ENCODE measurements at regions not wholly inside any gene's neighbourhood (a gene's known extent, or its start where the extent isn't known, plus 50 kb on each side); places are given as distances from the start of the nearest gene placed in this dataset.
A peak's percentile ranks its signal among the peaks of the same experiment; 100 is the strongest.
"Not testable (repeated sequence)": the region's sequence is repeated elsewhere in the genome, so short reads cannot be mapped to it uniquely, and the experiment has no call there.

GRCh38 chrX:13420545-13421183 is 100.8 kb upstream of the ATXN3L start:
- DNase-seq (ENCODE audit: low read depth): no peak

- no peak for DNase-seq (ENCODE audit: low read depth)
Measured at GRCh38 chrX:13419918-13420317, 100.1 kb upstream of the ATXN3L start.

- DNase-seq (ENCODE audit: low read depth): no peak
Measured at GRCh38 chrX:13419276-13419675, 99.4 kb upstream of the ATXN3L start.

GRCh38 chrX:13418126-13419097 is 98.6 kb upstream of the ATXN3L start:
- DNase-seq (ENCODE audit: low read depth): no peak

GRCh38 chrX:13415509-13415908 is 95.7 kb upstream of the ATXN3L start:
- DNase-seq (ENCODE audit: low read depth): no peak

GRCh38 chrX:13414006-13414647 is 94.3 kb upstream of the ATXN3L start:
- no peak for DNase-seq (ENCODE audit: low read depth)

- DNase-seq (ENCODE audit: low read depth): no peak
Measured at GRCh38 chrX:13412208-13412600, 92.4 kb upstream of the ATXN3L start.

- no peak for DNase-seq (ENCODE audit: low read depth)
Measured at GRCh38 chrX:13411496-13412207, 91.8 kb upstream of the ATXN3L start.

- DNase-seq (ENCODE audit: low read depth): not testable (repeated sequence)
Measured at GRCh38 chrX:13408599-13408998, 88.7 kb upstream of the ATXN3L start.

- DNase-seq (ENCODE audit: low read depth): not testable (repeated sequence)
Measured at GRCh38 chrX:13404777-13405176, 84.9 kb upstream of the ATXN3L start.

- no peak for DNase-seq (ENCODE audit: low read depth)
Measured at GRCh38 chrX:13404364-13404763, 84.5 kb upstream of the ATXN3L start.

- no peak for DNase-seq (ENCODE audit: low read depth)
Measured at GRCh38 chrX:13401724-13402123, 81.9 kb upstream of the ATXN3L start.

- DNase-seq (ENCODE audit: low read depth): no peak
Measured at GRCh38 chrX:13398839-13399238, 79.0 kb upstream of the ATXN3L start.

GRCh38 chrX:13397878-13398818 is 78.3 kb upstream of the ATXN3L start:
- DNase-seq (ENCODE audit: low read depth): peak; percentile 6

- DNase-seq (ENCODE audit: low read depth): no peak
Measured at GRCh38 chrX:13396924-13397323, 77.1 kb upstream of the ATXN3L start.

- DNase-seq (ENCODE audit: low read depth): no peak
Measured at GRCh38 chrX:13389501-13389900, 69.6 kb upstream of the ATXN3L start.

- no peak for DNase-seq (ENCODE audit: low read depth)
Measured at GRCh38 chrX:13387666-13388494, 68.0 kb upstream of the ATXN3L start.

- no peak for DNase-seq (ENCODE audit: low read depth)
Measured at GRCh38 chrX:13386636-13387035, 66.8 kb upstream of the ATXN3L start.

GRCh38 chrX:13386092-13386491 is 66.2 kb upstream of the ATXN3L start:
- no peak for DNase-seq (ENCODE audit: low read depth)

GRCh38 chrX:13383907-13384306 is 64.1 kb upstream of the ATXN3L start:
- no peak for DNase-seq (ENCODE audit: low read depth)

All from stimulated activated CD8-positive, alpha-beta memory T cell treated with anti-CD3 and anti-CD28 coated beads, Interleukin-12 subunit alpha, Interleukin-12 subunit beta, amount 100 ng/mL, for 4 hours (primary cell).